Liver (tissue), 8 donors: ENCODE measurements at regions not wholly inside any gene's neighbourhood (a gene's known extent, or its start where the extent isn't known, plus 50 kb on each side); places are given as distances from the start of the nearest gene placed in this dataset.

ENCODE experiments used
- DNase-seq: peaks from one replicate; pipeline ENCODE4 v3.0.0-alpha.2; 2017; ENCODE audit warnings: low spot score
- H3K27ac ChIP-seq, 2 donors: one replicate each; pipeline ENCODE4 v1.7.0; 2013; ENCODE audit warnings: inconsistent platforms in 2 of 2, low read length in 2 of 2, control low read depth in 1 of 2, low read depth in 1 of 2, mild to moderate bottlenecking in 1 of 2
- H3K27me3 ChIP-seq, 4 donors: one replicate each; pipeline versions ENCODE4 v1.6.1 to v1.7.0; 2013; ENCODE audit warnings: low read length in 3 of 4, inconsistent platforms in 1 of 4, mild to moderate bottlenecking in 1 of 4, moderate library complexity in 1 of 4; ENCODE audit not compliant: control insufficient read depth in 4 of 4, insufficient read depth in 4 of 4
- H3K36me3 ChIP-seq, 4 donors: one replicate each; pipeline versions ENCODE4 v1.6.1 to v1.7.0; 2013; ENCODE audit warnings: low read length in 3 of 4, mild to moderate bottlenecking in 3 of 4, low read depth in 1 of 4, moderate library complexity in 1 of 4; ENCODE audit not compliant: control insufficient read depth in 4 of 4, insufficient read depth in 3 of 4
- H3K4me1 ChIP-seq, 4 donors: one replicate each; pipeline versions ENCODE4 v1.6.1 to v1.7.0; 2013; ENCODE audit warnings: low read length in 3 of 4, mild to moderate bottlenecking in 3 of 4, moderate library complexity in 1 of 4; ENCODE audit not compliant: control insufficient read depth in 4 of 4, insufficient read depth in 4 of 4
- H3K4me3 ChIP-seq, 3 donors: one replicate each; pipeline versions ENCODE4 v1.6.1 to v1.7.0; 2013; ENCODE audit warnings: low read length in 3 of 3, control low read depth in 1 of 3, low read depth in 1 of 3, mild to moderate bottlenecking in 1 of 3
- H3K9ac ChIP-seq, 2 donors: one replicate each; pipeline ENCODE4 v1.7.0; 2013; ENCODE audit warnings: low read length in 2 of 2, mild to moderate bottlenecking in 2 of 2, moderate library complexity in 2 of 2, control low read depth in 1 of 2, low read depth in 1 of 2
- H3K9me3 ChIP-seq, 4 donors: one replicate each; pipeline versions ENCODE4 v1.6.1 to v1.7.0; 2013; ENCODE audit warnings: low read length in 3 of 4; ENCODE audit not compliant: control insufficient read depth in 4 of 4
- ATF3 ChIP-seq: IDR thresholded peaks from 2 replicates; pipeline ENCODE4 v1.6.1; 2016; ENCODE audit warnings: antibody characterized with exemption
- EGR1 ChIP-seq, 2 donors: IDR thresholded peaks; 2 replicates each; pipeline ENCODE4 v1.6.1; 2016 to 2018; ENCODE audit warnings: antibody characterized with exemption in 2 of 2, low read depth in 2 of 2
- FOXA1 ChIP-seq: IDR thresholded peaks from 2 replicates; pipeline ENCODE4 v1.6.1; 2016; ENCODE audit warnings: antibody characterized with exemption
- FOXA2 ChIP-seq: IDR thresholded peaks from 2 replicates; pipeline ENCODE4 v1.6.1; 2016; ENCODE audit warnings: antibody characterized with exemption
- GABPA ChIP-seq, 2 donors: IDR thresholded peaks in 1 of 2; conservative IDR thresholded peaks in 1 of 2; 2 replicates each; pipeline ENCODE4 v1.6.1; 2016; ENCODE audit warnings: antibody characterized with exemption in 2 of 2, mild to moderate bottlenecking in 1 of 2, moderate library complexity in 1 of 2
- HNF4A ChIP-seq, 2 donors: conservative IDR thresholded peaks; 2 replicates each; pipeline ENCODE4 v1.6.1; 2016; ENCODE audit warnings: antibody characterized with exemption in 2 of 2, mild to moderate bottlenecking in 2 of 2
- HNF4G ChIP-seq: IDR thresholded peaks from 2 replicates; pipeline ENCODE4 v1.6.1; 2016; ENCODE audit warnings: antibody characterized with exemption
- JUND ChIP-seq, 2 donors: IDR thresholded peaks; 2 replicates each; pipeline ENCODE4 v1.6.1; 2016; ENCODE audit warnings: antibody characterized with exemption in 2 of 2
- MAX ChIP-seq: IDR thresholded peaks from 2 replicates; pipeline ENCODE4 v1.6.1; 2016; ENCODE audit warnings: antibody characterized with exemption
- NR2F2 ChIP-seq: IDR thresholded peaks from 2 replicates; pipeline ENCODE4 v1.6.1; 2016; ENCODE audit warnings: antibody characterized with exemption
- RAD21 ChIP-seq, 2 donors: IDR thresholded peaks; 2 replicates each; pipeline ENCODE4 v1.6.1; 2016; ENCODE audit warnings: antibody characterized with exemption in 2 of 2, mild to moderate bottlenecking in 2 of 2
- RXRA ChIP-seq, 2 donors: IDR thresholded peaks; 2 replicates each; pipeline ENCODE4 v1.6.1; 2017 to 2018; ENCODE audit warnings: antibody characterized with exemption in 2 of 2, mild to moderate bottlenecking in 1 of 2
- SP1 ChIP-seq: IDR thresholded peaks from 2 replicates; pipeline ENCODE4 v1.6.1; 2018; ENCODE audit warnings: antibody characterized with exemption, mild to moderate bottlenecking
- TAF1 ChIP-seq: conservative IDR thresholded peaks from 2 replicates; pipeline ENCODE4 v1.6.1; 2016; ENCODE audit warnings: antibody characterized with exemption, mild to moderate bottlenecking
- YY1 ChIP-seq: IDR thresholded peaks from 2 replicates; pipeline ENCODE4 v1.6.1; 2016; ENCODE audit warnings: antibody characterized with exemption, mild to moderate bottlenecking
- ZBTB33 ChIP-seq: IDR thresholded peaks from 2 replicates; pipeline ENCODE4 v1.6.1; 2016; ENCODE audit warnings: antibody characterized with exemption
- WGBS: extraction: QIAGEN DNeasy Blood & Tissue Kit; methylation state at CpG from one replicate; pipeline ENCODE4 v1.1.7; 2013; 5-methylcytosine and 5-hydroxymethylcytosine counted together
- TF ChIP-seq, protein P1 (sequence below): IDR thresholded peaks from 2 replicates; pipeline ENCODE4 v1.6.1; 2016; ENCODE audit warnings: antibody characterized with exemption, mild to moderate bottlenecking
- TF ChIP-seq, protein P2 (sequence below): fragments of 150-350 bp; IDR thresholded peaks from 2 replicates; pipeline ENCODE4 v1.5.1; 2017; ENCODE audit warnings: improper control_type of control experiment, low read depth, low read length; ENCODE audit not compliant: missing input control
- donor health status: healthy.
- donor health status: healthy.
- donor health status: healthy.
- donor health status: healthy.
- donor health status: healthy.

- Histone ChIP-seq H3K4me1 (no peaks in the 10 kb centered on the region), H3K4me3 (no peak overlapping the region), H3K9ac (no peak overlapping the region), H3K27me3 (no peaks in the 10 kb centered on the region), H3K27ac (no peak overlapping the region), H3K9me3 (no peaks in the 10 kb centered on the region), H3K36me3 (no peaks in the 10 kb centered on the region)
- WGBS, result 77% methylated on average over 2 of the region's 2 CpGs
- TF ChIP-seq HNF4G (no peak), RAD21 (IDR thresholded peaks at IDR 0.05) (no peak), ZBTB33 (no peak), JUND (IDR thresholded peaks at IDR 0.05) (no peak), MAX (no peak), RXRA (IDR thresholded peaks at IDR 0.05) (no peak), TAF1 (no peak), FOXA2 (no peak)
- TF ChIP-seq, protein P1, sequence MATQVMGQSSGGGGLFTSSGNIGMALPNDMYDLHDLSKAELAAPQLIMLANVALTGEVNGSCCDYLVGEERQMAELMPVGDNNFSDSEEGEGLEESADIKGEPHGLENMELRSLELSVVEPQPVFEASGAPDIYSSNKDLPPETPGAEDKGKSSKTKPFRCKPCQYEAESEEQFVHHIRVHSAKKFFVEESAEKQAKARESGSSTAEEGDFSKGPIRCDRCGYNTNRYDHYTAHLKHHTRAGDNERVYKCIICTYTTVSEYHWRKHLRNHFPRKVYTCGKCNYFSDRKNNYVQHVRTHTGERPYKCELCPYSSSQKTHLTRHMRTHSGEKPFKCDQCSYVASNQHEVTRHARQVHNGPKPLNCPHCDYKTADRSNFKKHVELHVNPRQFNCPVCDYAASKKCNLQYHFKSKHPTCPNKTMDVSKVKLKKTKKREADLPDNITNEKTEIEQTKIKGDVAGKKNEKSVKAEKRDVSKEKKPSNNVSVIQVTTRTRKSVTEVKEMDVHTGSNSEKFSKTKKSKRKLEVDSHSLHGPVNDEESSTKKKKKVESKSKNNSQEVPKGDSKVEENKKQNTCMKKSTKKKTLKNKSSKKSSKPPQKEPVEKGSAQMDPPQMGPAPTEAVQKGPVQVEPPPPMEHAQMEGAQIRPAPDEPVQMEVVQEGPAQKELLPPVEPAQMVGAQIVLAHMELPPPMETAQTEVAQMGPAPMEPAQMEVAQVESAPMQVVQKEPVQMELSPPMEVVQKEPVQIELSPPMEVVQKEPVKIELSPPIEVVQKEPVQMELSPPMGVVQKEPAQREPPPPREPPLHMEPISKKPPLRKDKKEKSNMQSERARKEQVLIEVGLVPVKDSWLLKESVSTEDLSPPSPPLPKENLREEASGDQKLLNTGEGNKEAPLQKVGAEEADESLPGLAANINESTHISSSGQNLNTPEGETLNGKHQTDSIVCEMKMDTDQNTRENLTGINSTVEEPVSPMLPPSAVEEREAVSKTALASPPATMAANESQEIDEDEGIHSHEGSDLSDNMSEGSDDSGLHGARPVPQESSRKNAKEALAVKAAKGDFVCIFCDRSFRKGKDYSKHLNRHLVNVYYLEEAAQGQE, result no peak
- no peak for DNase-seq
Measured at GRCh38 chr6:54681267-54681666, 165.3 kb upstream of the FAM83B start.

DNA sequence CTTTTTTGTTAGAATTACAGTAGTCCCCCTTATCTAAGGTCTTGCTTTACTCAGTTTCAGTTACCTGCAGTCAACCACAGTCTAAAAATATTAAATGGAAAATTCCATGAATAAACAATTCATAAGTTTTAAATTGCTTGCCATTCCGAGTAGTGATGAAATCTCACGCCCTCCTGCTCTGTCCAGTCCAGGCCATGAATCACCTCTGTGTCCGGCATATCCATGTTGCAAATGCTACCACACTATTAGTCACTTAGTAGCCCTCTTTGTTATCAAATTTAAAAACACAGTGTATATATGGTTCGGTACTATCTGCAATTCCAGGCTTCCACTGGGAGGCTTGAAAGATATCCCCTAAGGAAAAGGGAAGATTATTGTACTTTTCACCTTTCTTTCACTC lies 164.6 kb upstream of the FAM83B start:
- Histone ChIP-seq H3K4me3 (no peak overlapping the region), H3K27me3 (no peaks in the 10 kb centered on the region), H3K9ac (no peak overlapping the region), H3K9me3 (no peaks in the 10 kb centered on the region), H3K27ac (no peak overlapping the region), H3K4me1 (no peaks in the 10 kb centered on the region), H3K36me3 (no peaks in the 10 kb centered on the region)
- no peak for TF ChIP-seq YY1
- no peak for TF ChIP-seq HNF4G
- no peak for TF ChIP-seq EGR1 (IDR thresholded peaks at IDR 0.05; ENCODE audit: low read depth in 2 of 2)
- no peak for TF ChIP-seq RAD21 (IDR thresholded peaks at IDR 0.05)
- TF ChIP-seq GABPA (IDR thresholded peaks at IDR 0.05 in 1 of 2, conservative IDR thresholded peaks at IDR 0.05 in 1 of 2), result no peak
- no peak for TF ChIP-seq TAF1
- no peak for TF ChIP-seq NR2F2
- no peak for TF ChIP-seq JUND (IDR thresholded peaks at IDR 0.05)
- DNase-seq, result no peak
- 82% methylated on average over 4 of the region's 4 CpGs for WGBS

GRCh38 chr6:54689620-54690019 lies 157.0 kb upstream of the FAM83B start:
- no peaks in the 10 kb centered on the region for H3K36me3 ChIP-seq
- no peaks in the 10 kb centered on the region for H3K27me3 ChIP-seq
- no peaks in the 10 kb centered on the region for H3K4me1 ChIP-seq
- no peak for DNase-seq
- WGBS, result 45% methylated on average over 2 of the region's 2 CpGs
- H3K27ac ChIP-seq, result no peak overlapping the region
- H3K9ac ChIP-seq, result no peak overlapping the region
- no peak overlapping the region for H3K4me3 ChIP-seq
- H3K9me3 ChIP-seq, result no peaks in the 10 kb centered on the region
- TF ChIP-seq EGR1 (IDR thresholded peaks at IDR 0.05; ENCODE audit: low read depth in 2 of 2) (no peak), MAX (no peak), HNF4G (no peak), GABPA (IDR thresholded peaks at IDR 0.05 in 1 of 2, conservative IDR thresholded peaks at IDR 0.05 in 1 of 2) (no peak), NR2F2 (no peak), FOXA1 (no peak), RAD21 (IDR thresholded peaks at IDR 0.05) (no peak), JUND (IDR thresholded peaks at IDR 0.05) (no peak), ATF3 (no peak), TAF1 (no peak), SP1 (no peak), FOXA2 (no peak), HNF4A (conservative IDR thresholded peaks at IDR 0.05) (no peak)
- TF ChIP-seq, protein P2, sequence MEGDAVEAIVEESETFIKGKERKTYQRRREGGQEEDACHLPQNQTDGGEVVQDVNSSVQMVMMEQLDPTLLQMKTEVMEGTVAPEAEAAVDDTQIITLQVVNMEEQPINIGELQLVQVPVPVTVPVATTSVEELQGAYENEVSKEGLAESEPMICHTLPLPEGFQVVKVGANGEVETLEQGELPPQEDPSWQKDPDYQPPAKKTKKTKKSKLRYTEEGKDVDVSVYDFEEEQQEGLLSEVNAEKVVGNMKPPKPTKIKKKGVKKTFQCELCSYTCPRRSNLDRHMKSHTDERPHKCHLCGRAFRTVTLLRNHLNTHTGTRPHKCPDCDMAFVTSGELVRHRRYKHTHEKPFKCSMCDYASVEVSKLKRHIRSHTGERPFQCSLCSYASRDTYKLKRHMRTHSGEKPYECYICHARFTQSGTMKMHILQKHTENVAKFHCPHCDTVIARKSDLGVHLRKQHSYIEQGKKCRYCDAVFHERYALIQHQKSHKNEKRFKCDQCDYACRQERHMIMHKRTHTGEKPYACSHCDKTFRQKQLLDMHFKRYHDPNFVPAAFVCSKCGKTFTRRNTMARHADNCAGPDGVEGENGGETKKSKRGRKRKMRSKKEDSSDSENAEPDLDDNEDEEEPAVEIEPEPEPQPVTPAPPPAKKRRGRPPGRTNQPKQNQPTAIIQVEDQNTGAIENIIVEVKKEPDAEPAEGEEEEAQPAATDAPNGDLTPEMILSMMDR, result no peak
